ENCODE measurements at regions not wholly inside any gene's neighbourhood (a gene's known extent, or its start where the extent isn't known, plus 50 kb on each side); places are given as distances from the start of the nearest gene placed in this dataset.

DNA sequence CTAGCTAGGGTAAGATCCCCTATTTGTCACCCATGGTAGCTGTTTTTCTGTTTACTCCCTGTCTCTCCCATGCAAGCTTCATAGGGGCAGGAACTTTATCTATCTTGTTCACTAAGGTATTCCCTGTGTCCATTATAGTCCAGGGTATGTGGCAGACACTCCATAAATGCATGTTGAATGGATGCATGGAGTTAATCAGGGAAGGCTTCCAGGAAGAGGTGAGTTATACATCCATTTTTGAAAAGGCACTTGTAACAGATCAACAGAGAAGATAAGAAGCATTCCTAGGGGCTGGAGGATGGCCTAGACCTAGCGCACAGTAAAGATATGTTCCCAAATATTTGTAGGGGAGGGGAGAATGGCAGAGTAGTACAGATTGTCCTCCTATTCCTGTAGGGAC is 130.3 kb downstream of the BUD13 start:
- no peak for DNase-seq

DNA sequence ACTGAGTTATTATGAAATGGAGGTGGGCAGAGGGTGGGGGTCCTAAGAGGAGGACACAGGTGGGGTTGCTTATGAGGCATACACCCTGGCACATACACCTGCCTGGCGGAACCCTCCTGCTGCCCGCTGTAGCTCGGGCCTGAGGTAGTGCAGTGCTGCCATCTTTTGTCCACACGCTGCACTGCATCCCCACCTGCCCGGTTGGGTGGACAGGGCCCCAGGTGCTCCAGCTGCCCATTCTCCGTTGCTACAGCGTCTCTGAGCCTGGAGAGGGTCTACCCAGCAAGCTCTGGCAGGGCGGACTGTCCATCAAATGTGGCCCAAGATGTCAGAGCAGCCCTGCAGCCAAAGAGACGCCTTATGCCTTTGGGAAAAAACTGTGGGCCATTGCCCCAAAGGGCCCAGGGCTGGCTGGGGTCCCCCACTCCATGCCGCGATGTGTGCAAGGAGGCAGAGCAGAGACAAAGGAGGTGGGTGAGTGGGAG is 131.2 kb downstream of the BUD13 start:
- DNase-seq: no peak

DNA sequence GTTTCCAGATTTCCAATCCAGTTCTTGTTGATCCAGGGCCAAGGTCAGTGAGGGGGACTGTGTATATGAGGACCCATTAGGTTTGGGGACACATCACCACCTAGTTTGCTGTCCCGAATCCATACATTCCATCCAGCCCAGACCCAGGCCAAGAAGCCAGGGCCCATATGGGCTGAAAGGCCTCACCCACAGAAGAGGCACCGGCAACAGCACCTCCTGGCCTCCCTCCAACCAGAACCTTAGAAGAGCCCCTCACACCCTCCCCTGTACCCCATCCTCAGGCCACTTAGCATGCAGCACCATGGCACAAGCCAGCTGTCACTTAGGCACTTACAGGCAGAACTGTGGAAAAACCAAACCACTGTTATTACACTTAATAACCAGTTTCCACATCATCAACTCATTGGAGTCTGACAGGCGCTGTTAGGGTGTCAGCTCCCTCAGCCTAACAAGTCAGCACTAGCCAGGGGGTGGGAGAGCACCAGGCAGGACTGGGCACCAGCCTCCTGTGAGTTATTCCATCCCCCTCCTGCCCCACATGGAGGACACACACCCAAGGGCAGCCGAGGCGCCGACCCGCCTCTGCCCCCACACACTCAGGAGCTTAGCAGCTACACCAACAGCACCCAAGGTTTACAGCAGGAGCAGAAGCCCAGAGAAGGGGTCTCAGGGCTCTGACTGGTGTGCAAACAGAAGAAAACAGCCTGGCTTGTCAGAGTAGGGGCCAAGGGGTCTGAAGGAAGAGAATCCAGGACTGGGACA is 132.0 kb downstream of the BUD13 start:
- DNase-seq: no peak

DNA sequence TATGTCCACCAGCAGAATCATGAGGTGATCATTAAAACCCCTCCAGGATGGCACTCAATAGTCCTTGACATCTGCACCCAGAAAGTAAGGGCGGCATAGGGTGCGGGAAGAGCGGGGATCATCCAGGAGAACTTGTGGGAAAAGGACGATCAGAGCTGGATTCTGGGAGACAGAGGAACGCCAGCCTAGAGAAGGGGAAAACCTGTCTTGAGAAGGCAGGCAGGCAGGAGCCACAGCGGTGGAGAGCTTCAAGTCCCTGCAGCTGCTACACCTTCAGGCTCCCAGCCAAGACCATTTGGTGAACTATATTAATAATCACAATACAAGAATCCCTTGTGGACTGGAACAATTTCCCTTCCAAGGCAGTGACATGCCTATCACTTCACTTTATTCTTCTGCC is 134.3 kb downstream of the BUD13 start:
- DNase-seq: no peak

- no peak for DNase-seq
Measured at GRCh38 chr11:116637766-116638165, 135.0 kb downstream of the BUD13 start.

DNA sequence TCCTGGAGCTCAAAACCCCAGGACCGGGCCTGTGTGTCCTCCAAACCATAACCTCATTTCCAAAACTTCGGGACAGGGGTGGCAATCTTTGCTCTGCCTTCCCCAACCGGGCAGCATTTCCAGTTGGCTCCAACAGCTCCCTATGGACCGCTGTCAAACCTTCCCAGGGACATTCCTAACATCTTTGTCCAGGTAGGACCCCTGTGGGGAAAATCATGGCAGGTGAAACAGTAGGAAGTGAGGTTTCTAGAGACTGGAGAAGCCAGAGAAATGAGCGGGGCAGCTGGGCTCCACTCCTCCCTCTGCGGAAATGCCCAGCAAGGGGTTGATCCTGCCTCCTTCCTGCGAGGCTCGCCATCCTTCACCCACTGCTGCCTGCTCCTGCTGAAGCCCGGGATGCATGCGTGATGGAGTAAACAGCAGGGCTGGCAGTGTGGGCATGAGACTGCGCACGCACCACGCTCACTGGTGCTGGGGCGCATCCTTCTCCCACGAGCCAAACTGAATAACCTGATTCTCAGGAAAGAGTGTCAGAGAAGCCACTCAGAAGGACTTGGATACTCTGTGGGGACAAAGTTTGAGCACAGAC is 136.4 kb downstream of the BUD13 start:
- DNase-seq: no peak

GRCh38 chr11:116631201-116631600 is 141.6 kb downstream of the BUD13 start:
- DNase-seq: no peak

DNA sequence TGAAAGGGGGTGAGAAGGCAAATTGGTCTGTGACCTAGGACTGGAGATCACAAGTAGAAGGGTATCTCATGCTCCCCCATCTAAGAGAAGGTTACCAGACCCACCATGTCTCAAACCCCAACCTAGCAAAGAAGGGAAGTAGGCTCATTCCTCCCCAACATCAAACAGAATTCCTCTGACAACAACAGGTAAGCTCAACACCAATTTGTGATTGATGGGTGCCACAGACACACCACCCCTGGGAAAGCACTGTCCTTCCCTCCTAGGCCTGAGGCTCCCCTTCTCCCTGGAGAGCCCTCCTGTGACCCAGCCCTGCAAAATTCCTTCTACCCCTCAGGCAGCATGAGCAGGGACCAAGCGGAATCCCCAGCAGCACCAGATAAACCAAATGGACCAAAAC is 154.3 kb downstream of the BUD13 start:
- no peak for DNase-seq

DNA sequence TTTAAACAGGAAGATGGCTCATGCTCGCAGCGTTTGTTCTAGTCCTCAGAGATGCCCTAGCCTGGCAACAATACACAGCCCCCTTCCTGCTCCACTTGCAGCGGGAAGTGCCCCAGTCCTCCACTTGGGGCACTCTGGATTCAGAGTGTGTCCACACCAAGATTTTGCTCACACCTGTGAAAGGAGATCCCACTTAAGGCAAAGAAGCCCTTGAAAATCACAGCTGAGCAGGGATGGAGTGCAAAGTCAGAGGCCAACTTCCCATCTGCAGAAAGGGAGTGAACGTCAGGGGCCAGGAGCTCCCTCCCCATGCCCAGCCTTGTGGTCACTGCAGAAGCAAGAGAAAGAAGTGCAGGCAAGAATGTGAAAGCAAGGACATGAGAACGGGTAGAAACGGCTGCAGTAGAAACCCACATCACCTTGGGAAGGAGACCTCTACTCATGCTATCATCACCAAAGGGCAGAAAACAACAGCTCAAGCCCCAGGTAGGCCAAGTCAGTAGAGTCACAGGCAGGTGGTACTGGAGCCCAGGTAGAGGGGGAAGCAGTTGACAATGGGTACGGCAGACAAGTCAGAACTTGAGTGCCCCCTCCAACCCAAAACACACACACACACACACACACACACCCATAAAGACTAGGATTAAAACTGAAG is 157.4 kb downstream of the BUD13 start:
- no peak for DNase-seq

DNA sequence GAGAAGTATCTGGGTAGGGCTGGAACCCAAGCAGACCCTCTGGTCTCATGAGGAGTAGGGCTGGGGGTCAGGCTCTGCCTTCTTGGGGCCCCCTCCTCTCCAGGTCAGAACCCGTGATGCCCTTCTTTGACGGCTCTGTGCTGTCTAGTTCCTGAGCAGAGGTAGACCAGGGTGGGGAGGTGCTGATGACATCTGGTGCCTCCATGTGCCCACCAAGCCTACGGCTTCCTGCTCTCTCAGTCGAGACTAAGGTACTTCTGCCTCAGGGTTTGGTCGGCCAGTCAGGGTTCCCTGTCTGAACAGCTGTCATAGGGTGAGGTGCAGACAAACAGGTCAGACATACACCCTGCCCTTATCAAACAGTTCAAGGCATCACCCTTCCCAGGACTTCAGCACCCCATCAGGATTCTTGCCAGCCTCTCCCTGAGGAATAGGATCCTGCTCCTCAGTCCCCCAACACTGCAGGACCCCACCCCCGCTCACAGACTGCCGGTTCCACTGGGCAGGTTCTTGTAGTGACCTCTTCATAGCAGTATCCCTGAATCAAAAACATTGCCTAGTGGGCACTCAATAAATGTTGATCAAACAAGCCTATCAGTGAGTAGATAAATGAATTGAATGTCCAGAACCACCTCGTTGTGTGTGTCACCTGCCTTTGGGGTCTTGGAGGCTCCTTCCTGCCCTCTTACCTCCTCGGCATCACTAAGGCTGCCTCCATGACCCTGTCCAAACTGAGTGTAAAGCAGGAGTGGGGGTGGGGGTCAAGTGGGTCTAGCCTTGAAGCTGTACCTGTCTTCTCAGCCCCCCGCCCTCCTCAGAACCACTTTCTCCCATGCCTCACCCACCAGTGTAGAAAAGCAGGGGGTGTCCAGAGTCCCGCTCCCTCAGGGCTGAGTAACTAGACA is 158.2 kb downstream of the BUD13 start:
- no peak for DNase-seq

DNA sequence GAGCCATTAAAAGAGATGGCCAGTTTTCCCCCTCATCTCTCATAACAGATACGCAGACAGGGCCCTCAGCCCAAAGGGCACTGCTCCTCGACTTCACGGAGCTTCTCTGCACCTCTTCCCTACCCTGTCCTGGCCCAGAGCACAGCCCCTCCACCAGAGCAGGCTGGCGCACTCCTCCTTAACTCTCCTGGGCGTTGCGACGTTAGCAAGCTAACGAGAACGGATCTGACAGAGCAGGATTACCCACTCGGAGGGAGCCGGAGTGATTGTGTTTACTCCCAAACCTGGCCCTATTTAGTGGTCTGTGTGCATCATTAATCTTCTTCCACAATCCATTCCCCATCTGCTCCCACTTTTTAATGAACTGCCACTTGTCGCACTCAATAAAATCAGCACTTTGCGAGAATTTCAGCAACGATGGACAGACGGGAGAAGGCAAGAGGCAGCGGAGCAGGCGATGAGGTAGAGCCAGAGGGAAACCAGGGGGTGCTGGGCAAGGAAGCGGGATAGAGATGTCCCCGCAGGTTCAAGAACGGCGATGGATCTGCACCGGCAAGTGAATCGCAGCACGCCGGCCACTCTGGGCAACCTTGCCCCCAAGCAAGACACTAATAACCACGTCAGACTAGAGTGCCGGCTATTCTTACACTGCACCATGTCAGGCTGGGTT is 159.4 kb downstream of the BUD13 start:
- no peak for DNase-seq

GRCh38 chr11:116611998-116612620 is 160.7 kb downstream of the BUD13 start:
- no peak for DNase-seq

GRCh38 chr11:116610190-116610589 is 162.6 kb downstream of the BUD13 start:
- DNase-seq: no peak

DNA sequence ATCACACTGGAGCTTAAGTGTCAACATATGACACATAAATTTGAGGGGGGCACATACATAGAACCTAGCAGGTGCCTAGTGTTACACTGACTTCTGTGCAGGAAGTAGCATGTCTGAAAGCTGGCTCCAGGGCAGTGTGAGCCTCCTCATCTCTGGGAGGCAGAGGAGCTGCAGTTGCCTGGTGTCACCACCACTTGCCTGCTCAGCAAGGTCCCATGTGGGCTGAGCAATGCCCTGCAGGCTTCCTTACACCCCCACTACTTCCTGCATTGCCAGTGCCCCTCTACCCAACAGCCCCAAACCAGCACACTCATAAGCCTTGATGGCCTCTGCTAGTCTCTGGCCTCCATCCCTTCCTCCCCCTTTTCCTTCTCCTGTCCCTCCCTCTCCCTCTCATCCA is 165.8 kb downstream of the BUD13 start:
- no peak for DNase-seq

- no peak for DNase-seq
Measured at GRCh38 chr11:116605543-116606459, 167.0 kb downstream of the BUD13 start.

DNA sequence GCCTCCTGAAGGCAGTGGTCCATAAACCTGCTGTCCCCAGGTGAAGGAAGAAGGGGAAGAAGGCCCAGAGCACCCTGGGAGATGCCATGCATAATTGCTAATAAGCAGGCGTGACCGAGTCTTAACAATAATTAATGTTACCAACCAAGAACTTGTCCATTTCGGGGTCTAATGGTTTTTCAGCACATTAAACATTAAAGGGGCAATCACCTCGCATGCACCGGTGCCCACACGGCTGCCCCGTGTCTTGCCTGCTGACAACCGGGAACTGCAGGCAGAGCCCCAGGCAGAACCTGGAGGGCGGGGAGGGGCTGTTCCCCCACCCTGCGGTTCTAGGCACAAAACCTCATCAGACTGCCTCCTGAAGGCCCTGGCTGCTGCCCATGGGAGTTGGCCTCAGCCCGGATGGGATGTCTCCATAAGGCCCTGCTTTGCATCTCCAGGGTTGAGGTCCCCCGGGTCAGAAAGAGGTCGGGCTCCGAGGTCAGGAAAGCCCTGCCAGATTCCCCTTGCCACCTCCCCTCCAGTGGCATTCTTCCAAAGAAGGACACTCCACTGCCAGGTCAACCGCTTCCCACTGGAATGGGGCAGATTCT is 169.0 kb downstream of the BUD13 start:
- no peak for DNase-seq

GRCh38 chr11:116602637-116602942 is 170.2 kb downstream of the BUD13 start:
- no peak for DNase-seq

- DNase-seq: no peak
Measured at GRCh38 chr11:116601814-116602636, 170.8 kb downstream of the BUD13 start.

GRCh38 chr11:116600930-116601329 is 171.9 kb downstream of the BUD13 start:
- no peak for DNase-seq

- DNase-seq: no peak
Measured at GRCh38 chr11:116598556-116598955, 174.2 kb downstream of the BUD13 start.

Measured in T1000 (cell line).